GM19463 (cell line): ENCODE measurements at regions not wholly inside any gene's neighbourhood (a gene's known extent, or its start where the extent isn't known, plus 50 kb on each side); places are given as distances from the start of the nearest gene placed in this dataset.

Experiments
- ATAC-seq: cut with Tn5 transposase; IDR thresholded peaks from one replicate; pipeline ENCODE4 v1.9.1; 2021; ENCODE audit warnings: mild to moderate bottlenecking, moderate library complexity; ENCODE audit not compliant: unreplicated experiment

GRCh38 chr4:140809676-140810075 lies 53.5 kb upstream of the TBC1D9 start:
- no peak for ATAC-seq

GRCh38 chr4:140808256-140808655 lies 52.1 kb upstream of the TBC1D9 start:
- ATAC-seq: peak; percentile 6

- peak; percentile 70 for ATAC-seq
These were observed 51.5 kb upstream of the TBC1D9 start for GRCh38 chr4:140807491-140808252.

DNA sequence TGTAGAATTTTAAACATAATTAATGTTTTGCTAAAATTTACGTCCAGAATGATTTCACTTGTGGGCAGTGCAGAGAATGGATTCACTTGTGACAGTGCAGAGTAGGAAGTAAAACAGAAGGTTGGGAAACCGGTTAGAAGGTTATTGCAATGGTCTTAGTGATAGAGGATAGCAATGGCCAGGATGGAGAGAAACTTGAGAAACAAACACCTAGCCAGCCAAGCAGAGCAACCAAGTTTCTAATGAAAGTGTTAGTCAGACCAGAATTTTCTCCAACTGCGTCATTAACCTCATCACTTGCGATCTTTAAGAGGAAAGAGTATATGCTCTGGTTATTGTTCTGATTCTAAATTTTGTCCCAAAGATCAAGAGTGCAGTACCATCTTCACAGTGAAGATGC lies 50.0 kb upstream of the TBC1D9 start:
- peak; percentile 69 for ATAC-seq
